SK-N-MC (cell line): ENCODE measurements at regions not wholly inside any gene's neighbourhood (a gene's known extent, or its start where the extent isn't known, plus 50 kb on each side); places are given as distances from the start of the nearest gene placed in this dataset.

Experiments used
- EZH2 ChIP-seq: fragments of 200-600 bp; sonication (generic); IDR thresholded peaks from one replicate; pipeline ENCODE4 v1.6.1; 2017; ENCODE audit warnings: antibody characterized with exemption
- POLR2AphosphoS5 ChIP-seq: IDR thresholded peaks from 2 replicates; pipeline ENCODE4 v1.6.1; 2012; ENCODE audit warnings: mild to moderate bottlenecking, low read depth, low read length, borderline replicate concordance

GRCh38 chr18:78818495-78818894, 161.1 kb upstream of the SALL3 start:
- TF ChIP-seq EZH2 (no peak), POLR2AphosphoS5 (no peak)
